ENCODE measurements at regions not wholly inside any gene's neighbourhood (a gene's known extent, or its start where the extent isn't known, plus 50 kb on each side); places are given as distances from the start of the nearest gene placed in this dataset.

GRCh38 chr22:27461470-27461869 is 340.1 kb downstream of the MN1 start:
- Histone ChIP-seq H3K4me3 (no peak overlapping the region), H3K27me3 (ENCODE audit: control insufficient read depth in 3 of 3, insufficient read depth in 3 of 3, low read length in 2 of 3) (peaks cover 0 to 4% (median 2%) of the 10 kb centered on the region in 3 donors), H3K9ac (ENCODE audit: insufficient read depth in 1 of 2, low read length in 2 of 2) (no peak overlapping the region), H3K4me1 (ENCODE audit: control insufficient read depth in 5 of 5, insufficient read depth in 5 of 5, low read length in 5 of 5) (peaks cover 0 to 7% (median 0%) of the 10 kb centered on the region in 5 donors), H3K27ac (ENCODE audit: low read depth in 1 of 2, low read length in 1 of 2) (no peak overlapping the region), H3K9me3 (ENCODE audit: control insufficient read depth in 4 of 4, insufficient read depth in 3 of 4, low read length in 3 of 4) (peaks cover 0 to 11% (median 3%) of the 10 kb centered on the region in 4 donors), H3K36me3 (ENCODE audit: control insufficient read depth in 4 of 4, insufficient read depth in 4 of 4, low read length in 4 of 4) (no peaks in the 10 kb centered on the region)
- ATAC-seq (ENCODE audit: insufficient read depth, low FRiP score) (no peak), DNase-seq (no peak)
- WGBS, 2 donors: 33 to 41% methylated on average over 3 of the region's 3 CpGs
- no peak for TF ChIP-seq CTCF (IDR thresholded peaks at IDR 0.05; ENCODE audit: control extremely low read depth, extremely low read depth)

GRCh38 chr22:27462190-27462589 is 339.4 kb downstream of the MN1 start:
- Histone ChIP-seq H3K9ac (ENCODE audit: insufficient read depth in 1 of 2, low read length in 2 of 2) (no peak overlapping the region), H3K4me3 (no peak overlapping the region), H3K9me3 (ENCODE audit: control insufficient read depth in 4 of 4, insufficient read depth in 3 of 4, low read length in 3 of 4) (peaks cover 0 to 11% (median 3%) of the 10 kb centered on the region in 4 donors), H3K36me3 (ENCODE audit: control insufficient read depth in 4 of 4, insufficient read depth in 4 of 4, low read length in 4 of 4) (no peaks in the 10 kb centered on the region), H3K27me3 (ENCODE audit: control insufficient read depth in 3 of 3, insufficient read depth in 3 of 3, low read length in 2 of 3) (peaks cover 0 to 4% (median 2%) of the 10 kb centered on the region in 3 donors), H3K27ac (ENCODE audit: low read depth in 1 of 2, low read length in 1 of 2) (no peak overlapping the region), H3K4me1 (ENCODE audit: control insufficient read depth in 5 of 5, insufficient read depth in 5 of 5, low read length in 5 of 5) (peaks cover 0 to 7% (median 0%) of the 10 kb centered on the region in 5 donors)
- no peak for TF ChIP-seq CTCF (IDR thresholded peaks at IDR 0.05; ENCODE audit: control extremely low read depth, extremely low read depth)
- ATAC-seq (ENCODE audit: insufficient read depth, low FRiP score) (no peak), DNase-seq (no peak)
- whole genome bisulfite sequencing, 2 donors: 52 to 74% methylated on average over 7 of the region's 7 CpGs

GRCh38 chr22:27463121-27463660 is 338.4 kb downstream of the MN1 start:
- H3K9me3 ChIP-seq (ENCODE audit: control insufficient read depth in 4 of 4, insufficient read depth in 3 of 4, low read length in 3 of 4): peaks cover 0 to 11% (median 3%) of the 10 kb centered on the region in 4 donors
- 81 to 83% methylated on average over 13 of the region's 13 CpGs for WGBS, 2 donors
- TF ChIP-seq CTCF (IDR thresholded peaks at IDR 0.05; ENCODE audit: control extremely low read depth, extremely low read depth): no peak

GRCh38 chr22:27466229-27466628 is 335.3 kb downstream of the MN1 start:
- DNase-seq: no peak
- ATAC-seq (ENCODE audit: insufficient read depth, low FRiP score): no peak
- no peak for TF ChIP-seq CTCF (IDR thresholded peaks at IDR 0.05; ENCODE audit: control extremely low read depth, extremely low read depth)
- Histone ChIP-seq H3K27me3 (ENCODE audit: control insufficient read depth in 3 of 3, insufficient read depth in 3 of 3, low read length in 2 of 3) (peaks cover 0 to 2% (median 0%) of the 10 kb centered on the region in 3 donors), H3K9ac (ENCODE audit: insufficient read depth in 1 of 2, low read length in 2 of 2) (no peak overlapping the region), H3K36me3 (ENCODE audit: control insufficient read depth in 4 of 4, insufficient read depth in 4 of 4, low read length in 4 of 4) (no peaks in the 10 kb centered on the region), H3K4me1 (ENCODE audit: control insufficient read depth in 5 of 5, insufficient read depth in 5 of 5, low read length in 5 of 5) (peaks cover 0 to 9% (median 0%) of the 10 kb centered on the region in 5 donors), H3K9me3 (ENCODE audit: control insufficient read depth in 4 of 4, insufficient read depth in 3 of 4, low read length in 3 of 4) (peaks cover 0 to 14% (median 3%) of the 10 kb centered on the region in 4 donors), H3K27ac (ENCODE audit: low read depth in 1 of 2, low read length in 1 of 2) (no peak overlapping the region), H3K4me3 (no peak overlapping the region)
- 68 to 72% methylated on average over 2 of the region's 2 CpGs for WGBS, 2 donors

More at GRCh38 chr22:27463121-27463660, 338.4 kb downstream of the MN1 start:
- ATAC-seq (ENCODE audit: insufficient read depth, low FRiP score): no peak
- no peak for DNase-seq
- H3K27ac ChIP-seq (ENCODE audit: low read depth in 1 of 2, low read length in 1 of 2): no peak overlapping the region
- peaks cover 0 to 15% (median 0%) of the 10 kb centered on the region in 5 donors for H3K4me1 ChIP-seq (ENCODE audit: control insufficient read depth in 5 of 5, insufficient read depth in 5 of 5, low read length in 5 of 5)
- no peak overlapping the region for H3K4me3 ChIP-seq
- no peak overlapping the region for H3K9ac ChIP-seq (ENCODE audit: insufficient read depth in 1 of 2, low read length in 2 of 2)
- no peaks in the 10 kb centered on the region for H3K36me3 ChIP-seq (ENCODE audit: control insufficient read depth in 4 of 4, insufficient read depth in 4 of 4, low read length in 4 of 4)
- peaks cover 0 to 2% (median 0%) of the 10 kb centered on the region in 3 donors for H3K27me3 ChIP-seq (ENCODE audit: control insufficient read depth in 3 of 3, insufficient read depth in 3 of 3, low read length in 2 of 3)

All from lung (tissue), 11 donors.